T follicular helper cell (primary cell): ENCODE measurements at regions not wholly inside any gene's neighbourhood (a gene's known extent, or its start where the extent isn't known, plus 50 kb on each side); places are given as distances from the start of the nearest gene placed in this dataset.
"Not testable (repeated sequence)": the region's sequence is repeated elsewhere in the genome, so short reads cannot be mapped to it uniquely, and the experiment has no call there.

Experiments used
- DNase-seq: peaks from one replicate; pipeline ENCODE4 v3.0.0-alpha.2; 2020; ENCODE audit warnings: low read depth

DNA sequence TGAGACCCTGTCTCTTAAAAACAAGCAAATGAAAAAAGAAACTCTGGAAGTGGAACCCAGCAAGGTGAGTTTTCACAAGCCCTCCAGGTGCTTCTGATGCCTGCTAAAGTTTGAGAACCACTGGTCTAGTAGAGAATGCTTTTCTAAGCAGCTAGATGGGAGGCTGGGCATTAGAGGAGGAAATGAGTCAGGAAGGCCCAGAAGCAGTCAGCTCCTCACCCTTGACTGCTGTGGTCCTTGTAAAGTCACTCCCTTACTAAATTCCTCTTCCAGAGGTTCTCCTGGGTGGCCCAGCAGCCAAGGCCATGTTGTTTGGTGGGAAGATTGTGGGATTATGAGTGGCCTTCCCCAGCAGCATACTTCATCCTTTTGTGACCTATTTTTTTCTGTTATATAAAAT, 52.0 kb upstream of the FYN start:
- DNase-seq = no peak

DNA sequence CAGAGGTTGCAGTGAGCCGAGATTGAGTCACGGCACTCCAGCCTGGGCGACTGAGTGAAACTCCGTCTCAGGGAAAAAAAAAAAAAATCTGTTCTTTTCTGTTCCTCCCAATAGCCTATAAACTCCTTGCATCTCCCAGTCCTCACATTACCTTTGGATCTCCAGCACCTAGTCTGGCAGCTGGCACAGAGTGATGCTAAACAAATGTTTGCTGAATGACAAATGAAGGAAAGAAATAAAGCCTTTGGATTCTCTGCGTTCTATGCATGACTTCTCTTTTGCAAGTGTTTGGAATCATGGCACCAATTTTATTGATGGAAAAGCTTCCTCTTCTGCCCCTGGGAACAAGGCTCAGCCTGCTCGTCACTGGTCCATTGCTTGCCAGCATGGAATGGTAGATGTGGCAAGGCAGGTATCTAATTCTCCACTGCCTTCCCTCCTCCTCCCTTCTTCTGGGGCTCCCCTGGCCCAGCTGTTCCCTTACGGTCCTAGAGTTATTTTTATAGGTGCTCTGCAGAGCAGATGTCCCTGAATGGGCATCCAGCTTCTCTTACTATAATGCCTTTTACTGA, 53.6 kb upstream of the FYN start:
- DNase-seq = no peak

- DNase-seq = no peak
Measured at GRCh38 chr6:111927321-111927720, 54.1 kb upstream of the FYN start.

GRCh38 chr6:111928139-111928538, 54.9 kb upstream of the FYN start:
- no peak for DNase-seq

GRCh38 chr6:111934611-111935010, 61.4 kb upstream of the FYN start:
- not testable (repeated sequence) for DNase-seq

GRCh38 chr6:111936718-111937117, 63.5 kb upstream of the FYN start:
- no peak for DNase-seq

DNA sequence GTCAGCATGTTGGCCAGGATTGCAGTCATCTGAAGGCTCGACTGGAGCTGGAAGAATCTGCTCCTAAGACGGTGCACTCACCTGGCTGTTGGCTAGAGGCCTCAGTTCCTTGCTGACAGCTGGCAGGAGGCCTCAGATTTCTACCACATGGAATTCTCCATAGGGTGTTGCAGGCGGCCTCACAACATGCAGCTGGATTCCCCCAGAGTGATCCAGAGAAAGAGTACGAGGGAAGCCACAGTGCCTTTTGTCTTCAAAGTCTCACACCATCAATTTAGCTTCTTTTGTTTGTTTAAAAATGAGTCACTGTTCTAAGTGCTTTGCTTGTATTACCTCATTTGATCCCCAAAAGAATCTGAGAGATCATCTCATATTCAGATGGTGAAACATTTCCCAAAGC, 65.5 kb upstream of the FYN start:
- no peak for DNase-seq

DNA sequence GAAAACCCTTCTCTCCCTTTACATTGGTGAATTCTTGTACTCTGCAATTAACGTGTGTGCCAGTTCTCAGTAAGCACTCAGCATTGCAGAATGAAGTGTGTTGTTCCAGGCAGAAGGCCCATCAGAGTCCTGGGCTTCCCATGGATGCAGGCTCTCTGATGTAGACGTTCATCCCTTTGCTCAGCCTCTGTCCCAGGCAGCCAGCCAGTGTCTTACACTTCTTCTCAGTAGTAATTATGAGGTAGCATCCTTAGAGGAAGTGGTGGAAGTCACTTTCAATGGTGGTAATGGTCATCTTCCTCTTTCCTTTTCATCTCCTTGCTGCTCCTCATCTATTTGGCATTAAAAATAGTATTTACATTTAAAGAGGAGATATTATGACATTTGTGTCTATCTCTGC, 66.7 kb upstream of the FYN start:
- no peak for DNase-seq

- no peak for DNase-seq
Measured at GRCh38 chr6:111940801-111941200, 67.5 kb upstream of the FYN start.

- no peak for DNase-seq
Measured at GRCh38 chr6:111941686-111942330, 68.6 kb upstream of the FYN start.

DNA sequence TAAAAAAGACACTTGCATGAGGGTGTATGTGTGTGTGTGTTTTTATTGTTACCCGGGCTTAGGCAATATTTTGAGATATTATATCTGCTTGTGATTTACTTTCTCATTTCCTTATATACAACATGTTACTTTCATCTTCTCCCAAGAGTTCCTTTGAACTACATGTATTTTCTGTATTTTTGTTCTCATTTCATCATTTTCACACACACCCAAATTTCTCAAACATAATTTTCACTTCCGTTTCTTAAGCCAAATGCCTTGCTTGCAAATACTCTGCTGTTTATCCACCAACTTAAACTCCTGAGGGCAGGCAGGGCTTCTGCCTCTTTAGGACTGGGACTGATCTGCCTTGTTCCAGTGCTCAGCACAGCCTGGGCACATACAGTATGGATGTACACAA, 69.3 kb upstream of the FYN start:
- no peak for DNase-seq

- DNase-seq = no peak
Measured at GRCh38 chr6:111943266-111943665, 70.0 kb upstream of the FYN start.

DNA sequence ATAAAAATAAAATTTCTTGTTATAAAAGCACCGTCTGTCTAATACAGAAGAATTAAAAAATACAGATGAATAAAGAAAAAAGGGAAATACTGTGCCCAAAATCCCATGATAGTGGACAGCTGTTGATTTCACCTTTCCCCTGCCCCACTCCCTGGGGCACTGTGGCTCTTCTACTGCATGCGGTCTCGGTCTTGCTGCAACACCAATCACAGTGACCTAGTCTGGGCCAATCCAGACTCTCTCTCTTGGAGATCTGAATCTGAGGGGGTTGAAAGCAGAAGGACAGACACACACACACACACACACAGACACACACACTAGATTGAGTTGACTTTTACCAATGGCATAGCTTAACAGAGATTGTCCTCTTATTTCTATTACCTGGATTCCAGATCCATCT, 70.5 kb upstream of the FYN start:
- DNase-seq = no peak

GRCh38 chr6:111944541-111944940, 71.3 kb upstream of the FYN start:
- no peak for DNase-seq

GRCh38 chr6:111949546-111949945, 76.3 kb upstream of the FYN start:
- no peak for DNase-seq

- DNase-seq = not testable (repeated sequence)
Measured at GRCh38 chr6:111949984-111950383, 76.7 kb upstream of the FYN start.

DNA sequence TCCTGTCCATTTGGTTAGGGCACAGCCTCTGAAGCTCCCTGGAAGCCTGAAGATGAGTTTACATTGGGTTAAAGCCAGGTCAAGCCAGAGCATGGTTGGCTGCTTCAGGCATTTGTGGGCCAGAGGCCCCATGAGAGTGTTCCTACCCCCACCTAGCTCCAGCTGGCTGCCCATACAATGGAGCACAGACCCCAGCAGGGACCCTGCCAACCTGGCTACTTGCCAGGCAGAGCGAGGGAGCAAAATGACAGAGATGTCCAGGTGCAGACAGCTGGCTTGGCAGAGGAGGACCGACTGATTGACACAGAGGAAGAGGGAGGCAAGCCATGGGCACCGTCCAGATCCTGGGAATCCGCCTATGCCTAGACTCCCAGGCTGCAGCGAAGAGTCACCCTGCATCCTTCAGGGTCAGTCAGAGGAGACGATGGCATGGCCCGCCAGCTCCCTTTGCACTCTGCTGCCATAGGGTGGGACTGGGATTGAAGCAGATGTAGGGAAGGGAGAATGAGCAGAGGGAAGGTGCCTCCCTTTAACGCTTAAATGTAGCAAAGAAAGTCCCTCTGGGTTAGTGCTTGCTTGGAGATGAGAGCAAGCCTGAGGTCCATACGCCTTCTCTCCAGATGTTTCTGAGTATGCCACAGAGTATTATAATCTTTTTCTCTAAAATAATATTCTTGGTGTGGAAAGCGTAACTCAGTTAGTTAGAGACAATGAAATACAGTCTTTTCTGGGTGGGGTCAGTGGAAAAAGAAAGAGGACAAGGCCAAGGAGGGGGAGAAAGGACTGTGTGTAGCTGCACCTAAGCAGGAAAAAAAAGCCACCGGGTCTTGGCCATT, 77.6 kb upstream of the FYN start:
- DNase-seq = no peak

GRCh38 chr6:111951497-111952085, 78.3 kb upstream of the FYN start:
- DNase-seq = no peak

DNA sequence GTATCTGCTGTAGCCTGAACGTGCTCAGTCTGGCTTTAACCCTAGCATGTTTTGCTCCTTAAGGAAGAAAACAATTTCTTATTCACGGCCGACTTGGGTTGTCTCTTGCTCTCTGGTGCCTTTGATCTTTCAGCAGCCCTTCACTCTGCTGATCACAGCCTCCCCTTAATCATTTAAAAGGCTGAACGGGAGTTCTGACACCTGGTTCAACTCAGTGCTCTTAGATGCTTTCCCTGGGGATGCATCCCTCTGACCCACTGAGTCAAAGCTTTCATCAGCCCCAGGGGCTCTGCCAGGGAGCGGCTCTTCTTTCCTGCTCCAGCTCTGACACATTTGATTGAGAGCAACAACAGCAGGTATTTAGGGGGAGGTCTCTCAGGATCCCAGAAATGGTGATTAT, 79.0 kb upstream of the FYN start:
- DNase-seq = no peak

GRCh38 chr6:111952821-111953540, 79.7 kb upstream of the FYN start:
- DNase-seq = no peak

- no peak for DNase-seq
Measured at GRCh38 chr6:111956098-111956497, 82.8 kb upstream of the FYN start.

DNA sequence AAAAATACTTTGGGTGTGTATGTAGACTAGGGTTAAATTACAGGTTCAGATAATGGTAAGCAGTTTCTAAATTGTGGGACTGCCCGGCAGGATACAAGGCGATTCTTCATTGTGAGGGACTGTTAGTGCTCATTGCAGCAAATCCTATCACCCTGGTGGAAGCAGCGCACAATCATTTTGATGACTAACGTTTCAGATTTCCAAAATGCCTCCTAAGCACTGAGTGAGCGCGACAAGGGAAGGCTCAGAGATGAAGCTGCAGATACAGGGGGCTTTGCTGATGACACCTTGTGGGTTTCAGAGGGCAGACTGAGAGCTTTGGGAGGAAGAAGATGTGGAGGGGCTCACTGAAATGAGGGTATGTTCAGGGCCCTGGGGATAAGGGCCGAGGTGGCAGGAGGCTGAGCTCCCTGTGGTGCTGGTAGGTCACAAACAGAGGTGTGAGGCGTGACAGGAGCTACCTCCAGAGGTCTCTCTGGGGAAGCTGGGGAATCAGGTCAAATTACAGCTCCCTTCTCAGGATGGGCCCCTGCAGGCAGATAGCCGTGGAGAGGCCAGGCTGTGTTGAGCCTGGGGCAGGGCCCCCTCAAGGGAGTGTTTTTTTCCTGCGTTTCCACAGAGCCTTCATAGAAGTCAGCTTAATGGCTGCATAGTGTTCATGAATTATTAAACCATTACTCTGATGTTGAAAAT, 84.5 kb upstream of the FYN start:
- no peak for DNase-seq
